NCI-H2196 (cell line): ENCODE measurements at regions not wholly inside any gene's neighbourhood (a gene's known extent, or its start where the extent isn't known, plus 50 kb on each side); places are given as distances from the start of the nearest gene placed in this dataset.
"Not testable (repeated sequence)": the region's sequence is repeated elsewhere in the genome, so short reads cannot be mapped to it uniquely, and the experiment has no call there.

Source experiments
- DNase-seq: peaks from one replicate; lab custom pipeline; 2025; ENCODE audit not compliant: unreplicated experiment; lab: John Stamatoyannopoulos, UW

DNA sequence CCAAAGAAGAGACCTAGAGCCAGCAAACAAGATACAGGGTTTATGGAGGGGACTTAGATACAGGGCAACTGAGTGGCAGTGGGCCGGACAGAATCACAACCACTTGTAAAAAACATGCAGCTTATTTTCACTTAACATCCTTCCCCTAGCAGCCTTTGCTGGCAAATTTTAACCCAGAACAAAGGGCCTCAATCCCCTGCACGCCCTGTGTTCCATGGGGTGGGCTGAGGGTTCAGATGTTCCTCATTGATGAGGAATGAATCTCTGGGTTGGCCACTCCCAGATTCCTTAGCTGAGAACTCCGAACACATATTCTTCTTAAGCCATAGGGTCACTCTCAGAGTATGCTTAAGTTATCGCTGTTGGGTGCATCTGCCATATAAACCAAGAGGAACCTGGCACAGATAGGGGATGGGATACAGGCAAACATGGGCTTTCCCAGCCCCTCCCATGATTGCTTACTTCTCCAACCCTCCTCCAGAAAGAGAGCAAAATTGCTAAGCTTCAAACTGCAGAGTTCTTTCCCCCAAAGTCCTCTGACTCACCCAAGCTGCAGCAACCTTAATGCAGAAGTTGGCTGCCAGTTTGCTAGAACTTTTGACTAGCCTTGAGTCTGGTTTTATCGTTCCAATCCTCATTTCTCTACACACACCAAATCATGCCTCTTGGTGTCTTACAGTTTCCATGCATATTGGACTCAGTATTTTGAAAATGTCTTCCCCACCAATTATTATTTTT, 146.9 kb downstream of the CD47 start:
- DNase-seq, result no peak

DNA sequence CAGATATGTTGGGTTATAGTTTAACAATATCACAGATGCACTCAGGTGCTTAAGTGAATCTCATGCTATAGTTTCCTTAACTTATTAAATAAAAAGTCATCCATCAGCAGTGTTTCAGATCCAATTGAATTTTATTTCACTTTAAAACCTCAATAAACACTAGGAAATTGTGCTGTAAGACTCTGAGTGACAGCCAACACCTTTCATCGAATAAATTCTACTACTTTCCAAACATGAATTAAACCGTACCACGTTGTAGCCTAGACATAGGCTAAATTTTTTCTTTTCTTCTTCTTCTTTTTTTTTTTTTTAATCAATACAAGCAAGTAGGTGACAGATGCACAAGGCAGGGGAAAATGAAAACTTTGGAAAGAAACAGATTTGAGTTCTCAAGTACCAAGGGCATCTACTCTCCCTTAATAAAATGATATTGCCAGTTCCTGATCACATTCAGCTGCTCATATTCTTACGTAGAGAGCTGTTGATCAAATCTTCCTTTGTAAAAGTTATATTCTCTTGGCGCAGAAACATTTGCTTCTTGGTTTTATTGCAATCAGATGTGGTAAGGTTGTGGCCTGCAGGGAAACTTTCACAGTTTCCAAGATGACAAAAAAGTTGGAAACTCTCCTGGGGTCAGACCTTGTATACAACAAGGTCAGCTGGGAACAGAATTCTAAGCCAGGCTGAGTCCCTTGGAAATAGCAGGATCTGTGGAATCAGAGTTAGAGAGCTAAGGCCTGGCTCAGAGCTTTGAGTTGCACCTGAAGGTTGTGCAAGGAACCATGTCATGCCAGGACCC, 147.7 kb downstream of the CD47 start:
- no peak for DNase-seq

DNA sequence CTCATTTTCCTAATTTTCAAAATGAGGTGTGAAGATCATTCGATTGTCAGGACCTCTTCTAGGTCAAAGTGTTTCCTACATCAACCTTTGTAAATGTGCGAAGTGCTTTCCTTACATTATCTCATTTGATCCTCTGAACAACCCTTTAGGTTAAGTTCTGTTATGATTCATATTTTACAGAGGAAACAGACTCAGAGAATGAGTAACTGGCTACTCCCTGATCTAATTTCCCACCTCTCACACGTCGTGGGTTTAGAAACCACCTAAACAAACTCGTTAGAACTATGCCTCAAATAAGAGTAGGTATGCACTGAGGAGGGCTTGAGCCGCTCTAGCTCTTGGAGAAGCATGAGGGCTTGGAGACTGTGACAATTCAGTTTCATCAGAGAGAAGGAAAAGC, 148.6 kb downstream of the CD47 start:
- no peak for DNase-seq

DNA sequence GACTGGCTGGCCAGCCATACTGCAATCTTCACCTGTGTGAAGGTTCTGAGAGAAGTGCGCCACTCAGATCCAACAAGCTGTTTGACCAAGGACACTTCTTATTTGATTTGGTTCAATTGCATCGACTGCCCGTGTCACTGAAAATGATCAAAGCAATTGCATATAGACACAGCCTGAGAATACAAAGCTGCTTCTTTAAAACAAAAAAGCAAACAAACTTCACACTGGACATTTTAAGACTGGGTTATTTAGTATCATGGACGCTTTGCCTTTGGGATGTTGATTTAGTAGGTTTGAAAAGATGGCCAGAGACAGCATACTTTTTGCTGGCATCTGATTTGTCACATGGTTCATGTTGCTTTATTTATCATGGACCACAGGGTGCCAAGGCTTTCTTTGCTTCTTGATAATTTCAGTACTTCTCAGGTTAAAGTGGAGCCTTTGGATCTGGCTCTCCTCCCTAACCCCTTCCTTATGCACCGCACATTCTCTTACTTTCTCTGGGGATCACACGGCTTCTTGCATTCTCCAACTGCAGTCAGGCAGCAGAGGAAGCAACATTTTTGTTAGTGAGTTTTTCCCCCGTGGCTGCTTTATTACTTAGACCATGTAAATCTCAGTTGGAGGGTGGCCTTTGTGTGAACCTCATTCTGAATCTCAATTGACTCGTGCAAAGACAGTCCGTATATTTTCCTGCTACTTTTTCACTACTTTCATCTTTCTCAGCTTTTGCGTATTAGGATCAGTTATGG, 151.0 kb downstream of the CD47 start:
- no peak for DNase-seq

DNA sequence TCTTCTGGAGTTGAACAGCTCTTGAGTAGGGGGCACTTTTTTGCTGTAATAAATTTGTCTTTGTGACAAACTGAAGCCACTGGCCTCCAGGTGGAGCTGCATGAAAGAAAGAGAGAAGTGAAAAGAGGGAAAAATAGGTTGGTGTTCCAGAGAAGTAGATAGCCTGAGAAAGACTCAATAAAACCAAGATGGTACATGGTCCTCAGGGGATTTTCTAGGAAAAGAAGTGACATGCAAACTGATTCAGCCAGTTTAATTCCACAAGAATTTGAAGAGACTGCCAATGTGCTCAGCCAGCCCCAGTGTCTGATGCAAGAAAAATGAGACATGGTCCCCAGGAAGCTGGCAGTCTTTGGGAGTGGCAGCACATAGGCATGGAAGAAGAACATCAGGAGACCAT, 152.7 kb downstream of the CD47 start:
- no peak for DNase-seq

DNA sequence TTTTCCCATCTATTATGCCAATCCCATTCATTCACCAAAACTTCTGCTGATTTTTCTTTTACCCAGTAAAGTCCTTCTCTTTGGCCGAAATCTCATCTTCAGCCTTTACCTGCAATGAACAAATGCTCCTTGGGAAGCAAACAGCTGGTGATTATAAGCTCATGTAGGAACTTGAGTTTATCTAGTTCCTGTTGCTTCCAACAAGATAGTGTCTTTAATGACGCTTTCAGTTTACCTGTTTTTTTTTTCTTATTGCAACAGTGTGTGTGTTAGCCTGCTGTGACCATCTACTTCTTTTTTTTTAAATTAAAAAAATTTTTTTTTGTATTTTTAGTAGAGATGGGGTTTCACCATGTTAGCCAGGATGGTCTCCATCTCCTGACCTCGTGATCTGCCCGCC, 156.0 kb downstream of the CD47 start:
- no peak for DNase-seq

DNA sequence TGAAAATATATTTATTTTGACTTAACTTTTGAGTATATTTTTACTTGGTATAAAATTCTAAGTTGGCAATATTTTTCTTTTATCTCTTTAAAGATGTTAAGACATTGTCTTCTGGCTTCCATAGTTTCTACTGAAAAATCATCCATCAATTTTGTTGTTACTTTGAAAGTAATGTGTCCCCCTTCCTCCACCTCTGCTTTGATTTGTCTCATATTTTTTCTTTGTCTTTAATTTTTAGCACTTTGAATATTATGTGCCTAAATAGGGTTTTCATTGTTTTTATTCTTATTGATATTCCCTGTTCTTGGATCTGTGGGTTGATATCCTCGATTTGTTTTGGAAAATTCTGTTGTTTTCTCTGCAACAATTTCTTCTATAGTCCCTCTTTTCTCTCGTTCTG, 157.4 kb downstream of the CD47 start:
- DNase-seq, result no peak

DNA sequence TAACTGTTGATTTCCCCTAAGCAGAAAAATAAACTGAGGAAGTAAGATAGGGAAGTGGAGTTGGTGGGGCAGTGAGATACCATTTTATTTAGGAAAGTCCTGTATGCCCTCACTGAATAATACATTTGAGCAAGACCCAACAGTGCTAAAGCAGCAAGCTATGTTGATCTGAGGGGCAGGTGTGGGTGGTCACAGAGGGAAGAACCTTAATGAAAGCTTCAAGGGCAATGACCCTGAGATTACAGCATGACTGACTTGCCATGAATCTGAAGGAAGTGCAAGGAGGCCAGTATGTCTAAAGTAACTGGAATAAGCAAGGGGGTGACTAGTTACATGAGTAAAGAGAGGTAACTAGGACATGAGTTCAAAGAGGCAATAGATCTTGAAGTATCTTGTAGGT, 159.5 kb downstream of the CD47 start:
- no peak for DNase-seq

DNA sequence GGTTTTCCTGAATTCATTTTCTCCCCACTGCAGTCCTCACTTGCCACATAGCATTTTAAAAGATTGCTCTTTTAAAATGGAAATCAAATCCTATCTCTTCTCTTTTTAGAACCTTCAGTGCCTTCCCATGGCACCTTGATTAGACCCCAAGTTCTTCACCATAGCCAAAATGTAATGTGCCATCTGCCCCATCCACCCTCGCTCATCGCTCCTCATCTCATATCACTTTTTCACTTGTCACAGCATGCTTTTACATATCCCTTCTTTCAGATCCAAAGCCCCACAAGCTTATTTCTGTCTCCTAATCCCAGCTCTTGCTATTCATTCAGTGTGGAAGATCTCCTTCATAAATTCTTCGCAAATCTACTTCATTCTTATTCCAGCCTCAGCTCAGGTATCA, 161.7 kb downstream of the CD47 start:
- no peak for DNase-seq

DNA sequence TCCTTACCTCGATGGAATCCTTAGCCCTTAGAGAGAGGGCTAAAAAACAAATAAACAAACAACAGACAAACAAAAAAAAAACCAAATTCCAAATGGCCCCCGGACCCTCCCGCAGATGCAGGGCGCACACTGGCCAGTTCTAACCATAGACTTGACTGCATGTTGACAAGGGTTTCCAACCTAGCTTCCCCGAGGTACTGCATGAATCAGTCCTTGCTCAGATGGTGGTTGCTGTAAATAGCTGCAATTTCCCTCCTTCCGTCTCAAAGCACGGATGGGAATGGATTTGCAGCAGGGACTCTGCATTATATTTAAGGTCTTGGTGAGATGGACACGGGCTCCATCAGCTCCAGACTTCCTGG, 162.8 kb downstream of the CD47 start:
- no peak for DNase-seq

DNA sequence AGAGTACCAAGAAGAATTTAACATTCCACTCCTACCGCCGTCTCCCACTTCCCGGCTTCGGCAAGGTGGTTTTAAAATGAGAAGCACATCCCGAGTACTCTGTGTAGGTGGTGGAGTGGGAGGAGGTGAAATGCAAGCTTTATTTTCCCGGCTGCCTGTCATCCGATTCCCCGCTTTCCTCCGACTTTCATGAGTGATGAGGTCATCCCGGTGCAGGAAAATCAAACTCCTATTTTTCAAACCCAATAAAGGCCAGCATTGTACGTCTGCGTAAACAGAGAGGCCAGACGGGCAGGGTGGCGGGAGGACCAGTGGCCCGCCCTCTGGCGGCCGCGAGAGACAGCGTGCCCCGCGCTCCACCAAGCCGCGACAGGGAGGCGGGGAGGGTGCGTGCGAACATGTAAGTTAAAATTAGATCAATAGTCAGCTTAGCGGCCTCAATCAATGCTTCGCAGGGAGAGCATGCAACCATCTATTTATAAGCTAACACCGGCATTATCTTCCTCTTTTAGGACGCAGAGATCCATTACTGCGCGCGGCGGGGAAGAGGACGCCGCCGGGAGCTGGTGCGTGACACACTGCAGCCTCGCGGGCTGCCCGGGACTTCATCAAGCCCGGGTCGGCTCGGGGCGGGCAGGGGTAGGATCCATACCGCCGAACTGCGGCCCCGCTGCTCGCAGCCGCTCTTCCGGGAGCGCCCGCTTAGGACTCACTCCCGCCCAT, 163.3 kb downstream of the CD47 start:
- peak; percentile 63 for DNase-seq

DNA sequence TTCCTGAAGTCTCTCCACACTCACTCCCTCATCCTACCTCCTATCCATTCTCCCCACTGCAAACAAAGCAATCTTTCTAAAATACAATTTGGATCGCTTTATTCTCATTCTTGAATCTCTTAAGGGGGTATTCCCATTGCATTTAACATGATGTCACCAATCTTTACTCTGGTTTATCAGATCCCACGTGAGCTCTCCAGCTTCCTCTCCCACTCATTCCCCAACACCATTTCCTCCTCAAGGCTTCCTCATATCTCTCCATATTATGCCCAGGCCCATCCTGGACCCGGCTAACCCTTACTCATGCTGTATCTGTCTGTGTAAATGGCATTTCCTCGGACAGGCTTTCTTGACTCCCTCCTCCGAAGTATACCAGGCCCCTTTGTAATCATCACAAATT, 165.0 kb downstream of the CD47 start:
- no peak for DNase-seq

DNA sequence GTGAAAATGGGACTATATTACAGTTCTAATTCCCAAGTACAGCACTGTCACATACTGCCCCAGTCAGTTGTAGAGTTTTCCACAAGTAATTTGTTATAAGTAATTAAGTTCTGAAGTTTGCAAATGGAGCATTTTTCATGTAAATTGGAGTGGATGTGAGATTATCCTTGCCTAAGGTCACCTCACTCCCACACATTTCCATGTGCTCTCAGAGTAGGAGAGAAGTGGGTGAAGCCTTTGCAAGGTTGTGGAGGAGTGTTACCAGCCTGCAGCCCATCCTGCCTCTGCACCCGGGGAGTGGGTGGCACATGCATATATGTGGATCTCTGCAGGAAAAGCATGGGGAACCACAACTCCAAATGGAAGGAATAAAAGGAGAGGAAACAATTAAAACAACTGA, 169.8 kb downstream of the CD47 start:
- no peak for DNase-seq

DNA sequence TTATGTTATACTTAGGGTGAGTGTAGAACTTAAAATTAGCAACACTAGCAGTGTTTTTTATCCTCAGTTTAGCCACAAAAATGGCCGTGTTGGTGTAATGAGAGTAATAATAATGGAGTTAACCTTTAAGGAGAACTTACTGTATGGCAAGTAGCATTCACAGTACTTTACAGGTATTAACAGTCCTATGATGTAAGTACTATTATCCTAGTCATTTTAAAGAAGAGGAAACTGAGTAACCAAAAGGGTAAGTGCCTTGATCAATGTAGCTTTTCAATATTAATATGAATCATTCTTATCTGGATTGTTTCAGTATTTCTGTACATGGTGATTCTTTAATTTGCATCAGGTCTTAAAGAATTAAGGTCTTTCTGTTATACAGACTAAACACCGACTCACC, 170.3 kb downstream of the CD47 start:
- no peak for DNase-seq

DNA sequence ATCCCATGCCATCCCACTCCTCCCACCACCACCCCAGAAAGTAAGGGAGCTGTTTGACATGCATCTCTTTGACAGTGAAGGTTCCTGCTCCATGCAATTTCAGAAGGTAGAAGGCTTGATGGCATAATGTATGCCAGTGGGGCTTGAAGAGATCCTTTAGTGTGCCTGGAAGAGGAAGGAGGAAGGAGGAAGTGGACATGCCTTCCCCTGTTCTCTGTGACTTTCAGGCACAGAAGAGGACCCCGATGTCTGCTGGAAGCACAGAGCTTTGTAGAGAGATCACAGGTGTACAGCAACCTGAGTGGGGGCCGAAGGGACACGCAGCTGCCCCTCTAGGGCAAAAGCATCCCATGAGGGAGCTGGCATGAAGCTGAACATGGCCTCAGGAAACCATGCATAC, 171.6 kb downstream of the CD47 start:
- DNase-seq, result no peak

DNA sequence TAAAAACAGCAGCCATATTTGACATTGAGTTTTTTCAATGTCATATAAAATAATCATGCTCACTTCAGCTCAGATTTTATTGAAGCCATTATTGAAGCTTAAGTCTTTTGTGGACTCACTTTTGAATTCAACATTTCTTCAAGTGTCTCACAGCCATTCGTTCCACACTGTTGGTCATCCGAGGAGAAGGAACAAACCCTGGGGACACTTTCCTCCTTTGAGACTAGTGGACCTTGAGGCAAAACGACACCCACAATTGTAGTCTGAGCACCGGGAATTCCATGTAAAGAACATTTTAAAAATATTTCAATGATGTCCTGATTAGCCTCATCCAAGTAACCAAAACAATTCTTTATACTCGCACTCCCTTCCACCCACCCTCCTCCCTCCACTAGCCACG, 174.7 kb downstream of the CD47 start:
- no peak for DNase-seq

DNA sequence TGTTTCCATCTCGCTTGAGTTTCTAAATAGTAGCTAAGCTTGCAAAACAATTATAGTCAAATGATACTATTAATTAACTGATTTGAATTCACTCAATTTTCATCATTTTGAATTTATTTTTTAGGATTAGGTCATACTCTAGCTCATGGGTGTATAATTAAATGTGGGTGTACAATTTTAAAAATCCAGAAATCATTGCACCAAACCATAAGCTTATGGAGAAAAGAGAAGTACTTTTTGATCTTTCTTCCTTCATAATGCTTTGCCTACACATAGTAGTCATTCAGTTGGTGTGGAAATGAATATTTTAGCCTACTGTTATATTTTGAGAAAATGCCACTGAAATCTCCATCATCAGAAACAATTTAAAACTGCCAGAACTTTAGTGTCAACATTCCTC, 175.1 kb downstream of the CD47 start:
- DNase-seq, result no peak

DNA sequence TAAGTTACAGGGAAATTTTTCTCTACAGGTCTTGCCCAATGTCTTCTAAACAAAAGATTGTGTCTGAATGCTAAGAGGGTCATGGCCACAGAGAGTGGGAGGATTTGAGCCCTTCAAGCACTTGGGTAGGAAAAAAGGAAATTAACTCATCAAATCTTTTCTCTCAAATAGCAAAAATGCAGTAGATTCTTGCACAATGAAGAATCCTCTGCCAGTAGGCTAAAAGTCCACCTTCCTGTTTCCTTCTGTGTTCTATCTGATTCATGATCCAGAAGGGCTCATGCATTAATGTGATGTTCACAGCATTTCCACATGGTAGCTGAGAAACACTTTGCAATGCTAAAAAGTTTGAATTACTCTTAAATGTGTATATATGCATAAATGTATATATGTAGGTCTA, 177.1 kb downstream of the CD47 start:
- DNase-seq, result no peak

DNA sequence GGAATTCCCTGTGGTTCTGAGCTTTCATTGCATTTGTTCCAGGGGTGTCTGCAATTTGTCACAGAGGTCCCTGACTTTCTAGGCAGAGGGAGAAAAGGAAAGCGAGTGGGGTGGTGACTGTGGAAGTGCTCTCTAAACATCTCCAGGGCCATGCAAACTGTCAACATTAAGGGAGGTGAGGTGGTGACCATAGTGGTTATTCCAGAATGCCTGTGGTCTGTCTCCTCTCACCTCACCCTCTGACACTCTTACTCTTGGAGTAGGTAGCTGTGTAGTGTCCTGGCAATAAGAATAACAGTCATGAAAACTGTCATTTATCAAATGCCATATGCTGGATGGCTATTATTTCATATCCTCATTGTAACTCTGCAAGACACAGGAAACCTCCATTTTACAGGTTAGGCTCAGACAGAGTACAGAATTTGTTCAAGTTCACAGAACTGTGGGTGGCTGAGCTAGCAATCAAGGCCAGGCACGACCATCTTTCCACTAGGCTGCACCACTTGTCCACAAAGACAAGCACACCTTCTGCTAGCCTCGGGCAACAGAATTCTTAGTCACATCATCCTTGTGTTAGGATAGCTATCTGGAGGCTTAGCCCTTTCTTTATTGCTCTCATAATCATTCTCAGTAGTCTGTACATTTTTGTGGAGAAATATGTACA, 179.4 kb downstream of the CD47 start:
- no peak for DNase-seq

DNA sequence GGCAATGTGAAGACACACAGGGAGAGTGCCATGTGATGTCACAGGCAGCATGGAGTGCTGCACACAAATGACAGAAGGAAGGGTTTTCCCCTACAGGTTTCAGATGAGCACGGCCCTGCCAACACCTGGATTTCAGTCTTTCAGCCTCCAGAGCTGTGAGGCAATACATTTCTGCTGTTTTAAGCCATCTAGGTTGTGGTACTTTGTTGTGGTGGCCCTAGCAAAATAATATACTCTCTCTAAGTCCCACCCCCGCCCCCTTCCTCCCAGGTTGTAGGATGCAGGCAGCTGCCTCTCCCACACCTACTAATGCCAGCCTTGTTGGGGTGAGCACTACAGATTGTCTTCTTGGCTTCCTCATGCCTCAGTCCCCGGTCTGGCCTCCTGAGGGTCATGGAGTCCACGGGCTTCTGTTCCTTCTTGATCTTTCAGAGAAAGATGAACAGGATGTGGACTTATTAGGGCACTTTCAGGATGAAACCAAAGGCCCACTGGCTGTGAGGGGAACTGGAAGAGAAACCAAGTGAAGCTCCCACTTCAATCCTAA, 180.0 kb downstream of the CD47 start:
- DNase-seq, result no peak

DNA sequence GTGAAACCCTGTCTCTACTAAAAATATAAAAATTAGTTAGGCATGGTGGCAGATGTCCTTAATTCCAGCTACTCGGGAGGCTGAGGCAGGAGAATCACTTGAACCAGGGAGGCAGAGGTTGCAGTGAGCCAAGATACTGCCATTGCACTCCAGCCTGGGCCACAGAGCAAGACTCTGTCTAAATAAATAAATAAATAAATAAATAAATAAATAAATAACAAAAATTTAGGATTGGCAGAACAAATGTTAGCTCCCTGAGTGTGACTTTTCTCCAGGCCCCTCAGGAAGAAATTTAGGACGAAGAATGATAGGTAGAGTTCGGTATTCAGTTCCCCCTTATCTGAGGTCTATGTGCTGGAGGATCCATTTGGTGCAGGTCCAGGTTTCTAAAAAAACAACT, 181.2 kb downstream of the CD47 start:
- not testable (repeated sequence) for DNase-seq
